ENCODE measurements at regions not wholly inside any gene's neighbourhood (a gene's known extent, or its start where the extent isn't known, plus 50 kb on each side); places are given as distances from the start of the nearest gene placed in this dataset.
"Not testable (repeated sequence)": the region's sequence is repeated elsewhere in the genome, so short reads cannot be mapped to it uniquely, and the experiment has no call there.

- DNase-seq, result not testable (repeated sequence)
Measured at GRCh38 chr1:149279512-149279911, 176.2 kb upstream of the NBPF9 start.

- not testable (repeated sequence) for DNase-seq
Measured at GRCh38 chr1:149284773-149285172, 181.4 kb upstream of the NBPF9 start.

GRCh38 chr1:149285205-149285604 is 181.9 kb upstream of the NBPF9 start:
- DNase-seq, result not testable (repeated sequence)

- DNase-seq, result not testable (repeated sequence)
Measured at GRCh38 chr1:149285638-149286037, 182.3 kb upstream of the NBPF9 start.

GRCh38 chr1:149288580-149288979 is 185.2 kb upstream of the NBPF9 start:
- DNase-seq, result not testable (repeated sequence)

GRCh38 chr1:149300478-149301218 is 174.2 kb upstream of the NBPF19 start:
- DNase-seq, result not testable (repeated sequence)

GRCh38 chr1:149301282-149301681 is 173.6 kb upstream of the NBPF19 start:
- DNase-seq, result not testable (repeated sequence)

GRCh38 chr1:149304796-149305195 is 170.0 kb upstream of the NBPF19 start:
- DNase-seq, result not testable (repeated sequence)

GRCh38 chr1:149307640-149308039 is 167.2 kb upstream of the NBPF19 start:
- not testable (repeated sequence) for DNase-seq

GRCh38 chr1:149314921-149315320 is 159.9 kb upstream of the NBPF19 start:
- not testable (repeated sequence) for DNase-seq

- not testable (repeated sequence) for DNase-seq
Measured at GRCh38 chr1:149320971-149321731, 153.7 kb upstream of the NBPF19 start.

GRCh38 chr1:149321732-149322016 is 153.2 kb upstream of the NBPF19 start:
- DNase-seq, result not testable (repeated sequence)

GRCh38 chr1:149330081-149330335 is 144.8 kb upstream of the NBPF19 start:
- not testable (repeated sequence) for DNase-seq

GRCh38 chr1:149336082-149336481 is 138.8 kb upstream of the NBPF19 start:
- not testable (repeated sequence) for DNase-seq

- DNase-seq, result not testable (repeated sequence)
Measured at GRCh38 chr1:149338221-149338691, 136.6 kb upstream of the NBPF19 start.

- not testable (repeated sequence) for DNase-seq
Measured at GRCh38 chr1:149338698-149339097, 136.1 kb upstream of the NBPF19 start.

GRCh38 chr1:149349448-149349847 is 125.4 kb upstream of the NBPF19 start:
- not testable (repeated sequence) for DNase-seq

GRCh38 chr1:149352205-149352604 is 122.6 kb upstream of the NBPF19 start:
- DNase-seq, result not testable (repeated sequence)

GRCh38 chr1:149354579-149354978 is 120.3 kb upstream of the NBPF19 start:
- DNase-seq, result not testable (repeated sequence)

- not testable (repeated sequence) for DNase-seq
Measured at GRCh38 chr1:149355748-149356147, 119.1 kb upstream of the NBPF19 start.

- not testable (repeated sequence) for DNase-seq
Measured at GRCh38 chr1:149356152-149356551, 118.7 kb upstream of the NBPF19 start.

- not testable (repeated sequence) for DNase-seq
Measured at GRCh38 chr1:149360351-149360750, 114.5 kb upstream of the NBPF19 start.

GRCh38 chr1:149361310-149361709 is 113.5 kb upstream of the NBPF19 start:
- not testable (repeated sequence) for DNase-seq

Data from effector CD8-positive, alpha-beta T cell (primary cell).